ELR (cell line): ENCODE measurements at regions not wholly inside any gene's neighbourhood (a gene's known extent, or its start where the extent isn't known, plus 50 kb on each side); places are given as distances from the start of the nearest gene placed in this dataset.
"Not testable (repeated sequence)": the region's sequence is repeated elsewhere in the genome, so short reads cannot be mapped to it uniquely, and the experiment has no call there.

ENCODE experiments used
- DNase-seq: peaks from one replicate; pipeline ENCODE4 v3.0.0-alpha.2; 2015; ENCODE audit warnings: low read depth

DNA sequence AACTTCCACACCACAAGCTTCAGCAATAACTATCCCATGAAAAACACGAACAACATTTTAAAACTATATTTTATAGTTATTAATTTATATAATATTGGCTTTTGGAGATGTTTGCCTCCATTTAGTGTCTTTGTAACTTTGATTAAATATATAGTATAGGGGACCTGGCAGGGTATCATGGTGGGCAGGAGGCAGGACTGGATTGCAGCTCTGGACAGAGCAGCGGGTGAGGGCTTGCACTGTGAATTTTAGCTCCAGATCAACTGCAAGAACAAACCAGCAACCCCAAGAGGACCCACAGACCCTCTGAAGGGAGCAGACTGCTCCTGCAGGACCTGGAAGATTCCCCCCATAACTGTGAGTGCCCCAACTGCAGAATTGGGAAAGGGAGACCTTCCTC, 777.9 kb downstream of the KCNJ2 start:
- no peak for DNase-seq

DNA sequence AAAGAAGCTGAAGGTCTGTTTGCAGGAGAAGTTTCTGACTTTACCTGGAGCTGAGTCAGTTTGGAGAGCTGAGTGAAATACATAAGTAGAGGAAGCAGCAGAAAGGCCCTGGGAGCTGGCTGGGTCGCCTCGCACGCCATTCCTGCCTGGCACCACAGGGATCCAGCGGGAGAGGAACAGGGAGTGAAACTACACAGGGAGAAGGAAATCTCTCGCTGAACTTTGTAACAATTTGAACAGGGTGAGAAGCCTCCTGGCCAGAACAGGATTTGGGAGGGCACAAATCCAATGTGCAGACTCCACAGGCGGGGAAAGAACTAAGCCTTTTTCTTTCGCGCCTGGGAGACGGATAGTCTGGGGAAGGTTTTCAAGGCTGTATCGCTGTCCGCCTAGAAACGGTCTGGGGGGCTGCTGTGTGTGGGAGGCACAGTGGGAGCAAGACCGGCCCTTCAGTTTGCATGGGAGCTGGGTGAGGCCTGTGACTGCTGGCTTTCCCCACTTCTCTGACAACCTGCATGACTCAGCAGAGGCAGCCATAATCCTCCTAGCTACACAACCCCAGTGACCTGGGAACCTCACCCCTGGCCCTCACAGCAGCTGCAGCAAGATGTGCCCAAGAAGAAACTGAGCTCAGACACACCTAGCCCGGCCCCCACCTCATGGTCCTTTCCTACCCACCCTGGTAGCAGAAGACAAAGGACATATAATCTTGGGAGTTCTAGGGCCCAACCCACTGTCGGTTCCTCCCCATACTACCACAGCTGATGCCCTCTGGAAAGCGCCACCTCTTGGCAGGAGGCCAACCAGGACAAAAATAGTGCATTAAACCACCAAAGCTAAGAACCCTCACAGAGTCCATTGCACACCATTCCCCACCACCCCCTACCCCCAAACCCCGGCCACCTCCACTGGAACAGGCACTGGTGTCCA, 778.6 kb downstream of the KCNJ2 start:
- no peak for DNase-seq

DNA sequence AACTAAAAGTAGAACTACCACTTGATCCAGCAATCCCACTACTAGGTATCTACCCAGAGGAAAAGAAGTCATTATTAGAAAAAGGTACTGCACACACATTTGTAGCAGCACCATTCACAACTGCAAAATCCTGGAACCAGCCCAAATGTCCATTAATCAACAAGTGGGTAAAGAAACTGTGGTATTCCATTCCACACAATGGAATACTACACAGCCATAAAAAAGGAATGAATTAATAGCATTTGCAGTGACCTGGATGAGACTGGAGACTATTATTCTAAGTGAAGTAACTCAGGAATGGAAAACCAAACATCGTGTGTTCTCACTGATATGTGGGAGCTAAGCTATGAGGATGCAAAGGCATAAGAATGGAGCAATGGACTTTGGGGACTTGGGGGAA, 783.8 kb downstream of the KCNJ2 start:
- DNase-seq = not testable (repeated sequence)

DNA sequence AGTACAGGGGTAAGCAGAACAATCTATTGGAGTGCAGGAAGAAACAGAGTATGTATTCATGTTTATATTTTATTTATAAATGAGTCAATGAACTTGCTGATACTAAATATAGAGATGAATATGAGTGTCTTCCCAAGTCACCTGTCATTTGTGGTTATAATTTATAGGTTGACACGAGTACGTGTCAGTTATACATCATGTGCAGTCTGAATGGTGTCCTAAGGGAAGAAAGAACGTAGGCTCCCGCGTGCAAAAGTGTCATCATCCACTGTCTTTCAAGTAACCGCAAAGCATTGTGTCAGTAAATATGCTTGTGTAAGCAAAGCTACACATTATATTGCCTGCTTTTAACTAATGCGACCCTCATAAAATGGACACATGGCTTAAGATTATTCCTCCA, 786.1 kb downstream of the KCNJ2 start:
- DNase-seq = no peak

DNA sequence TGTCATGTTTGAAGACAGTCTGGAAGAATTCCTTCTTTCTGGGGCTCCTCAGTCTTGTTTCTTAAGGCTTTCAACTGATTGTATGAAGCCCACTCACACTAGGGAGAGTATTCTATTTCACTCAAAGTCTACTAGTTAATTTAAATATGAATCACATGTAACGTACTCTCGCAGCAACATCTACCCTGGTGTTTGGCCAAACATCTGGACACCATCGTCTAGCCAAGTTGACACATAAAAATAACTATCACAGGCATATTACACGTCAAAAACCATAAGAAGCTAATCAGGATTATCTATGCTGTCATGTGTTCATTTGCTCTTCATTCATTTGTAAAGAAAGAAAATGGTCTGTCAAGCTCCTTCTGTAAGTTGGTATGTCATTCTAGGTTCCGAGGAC, 787.4 kb downstream of the KCNJ2 start:
- no peak for DNase-seq

DNA sequence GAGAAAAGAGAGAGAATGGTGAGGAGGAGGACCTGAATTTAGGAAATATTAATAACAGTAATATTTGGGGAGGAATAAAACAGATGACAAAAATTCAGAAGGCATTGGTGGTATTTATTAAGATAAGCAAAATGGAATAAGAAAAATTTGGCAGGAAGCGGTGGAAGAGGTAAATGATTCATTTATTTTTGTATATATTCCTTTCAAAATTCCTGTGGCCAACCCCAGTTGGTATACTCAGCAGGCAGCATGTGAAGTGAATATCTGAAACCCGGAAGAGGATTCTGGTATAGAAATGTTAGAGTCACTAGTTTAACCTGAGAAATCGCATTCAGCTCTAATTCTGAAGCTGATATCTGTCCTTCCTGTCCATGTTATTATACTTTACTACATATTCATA, 792.0 kb downstream of the KCNJ2 start:
- DNase-seq = peak; percentile 72

DNA sequence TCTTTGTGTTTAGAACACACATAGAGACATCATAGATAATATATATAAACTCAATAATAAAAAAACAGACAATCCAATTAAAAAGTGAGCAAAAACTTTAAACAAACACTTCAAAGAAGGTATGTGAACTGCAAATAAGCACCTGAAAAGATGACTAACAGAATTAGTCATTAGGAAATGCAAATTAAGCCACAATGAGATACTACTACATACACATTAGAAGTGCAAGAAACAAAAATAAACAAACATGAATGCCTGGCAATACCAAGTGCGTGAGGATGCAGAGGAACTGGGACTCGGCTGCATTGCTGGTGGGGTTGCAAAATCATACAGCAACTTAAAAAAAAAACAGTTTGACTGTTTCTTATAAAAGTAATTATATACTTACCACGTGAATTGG, 799.0 kb downstream of the KCNJ2 start:
- peak; percentile 80 for DNase-seq

DNA sequence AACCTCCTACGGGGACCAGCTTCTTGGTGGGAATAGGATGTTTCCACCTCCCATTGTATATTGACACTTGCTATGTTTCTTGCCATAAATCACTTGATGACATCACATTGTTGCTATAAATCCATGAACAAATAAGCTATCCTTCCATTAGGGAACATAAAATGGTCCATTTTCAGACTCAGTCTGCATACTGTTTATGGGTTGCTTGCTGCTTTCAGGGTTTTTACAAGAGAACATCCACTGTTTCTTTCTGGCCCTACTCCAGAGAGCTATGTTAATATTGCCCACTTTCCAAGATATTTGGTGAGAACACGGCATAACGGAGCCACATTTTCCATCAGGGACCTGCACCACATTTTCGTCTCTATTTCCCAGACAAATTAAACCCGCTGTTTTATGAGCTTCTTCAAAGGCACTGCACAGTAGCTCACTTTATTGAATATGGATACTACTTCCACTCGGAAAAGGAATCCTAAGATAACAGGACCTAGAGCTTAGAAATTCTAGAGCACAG, 800.2 kb downstream of the KCNJ2 start:
- no peak for DNase-seq

DNA sequence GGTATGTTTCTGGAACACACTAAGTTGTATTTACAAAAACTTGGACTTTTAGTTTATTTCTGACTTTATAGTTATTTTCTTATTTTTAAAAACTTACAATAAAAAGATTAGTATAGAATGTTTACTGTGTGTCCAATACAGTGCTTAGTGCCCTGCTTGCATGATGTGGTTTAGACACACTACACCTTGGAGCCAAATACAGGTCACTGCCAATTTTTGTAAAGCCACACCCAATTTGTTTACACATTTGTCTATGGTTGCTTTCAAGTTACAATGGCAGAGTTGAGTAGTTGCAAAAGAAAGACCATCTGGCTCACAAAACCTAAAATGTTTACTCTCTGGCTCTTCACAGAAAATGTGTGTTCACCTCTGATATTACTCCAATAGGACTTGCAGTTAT, 807.1 kb downstream of the KCNJ2 start:
- DNase-seq = no peak

DNA sequence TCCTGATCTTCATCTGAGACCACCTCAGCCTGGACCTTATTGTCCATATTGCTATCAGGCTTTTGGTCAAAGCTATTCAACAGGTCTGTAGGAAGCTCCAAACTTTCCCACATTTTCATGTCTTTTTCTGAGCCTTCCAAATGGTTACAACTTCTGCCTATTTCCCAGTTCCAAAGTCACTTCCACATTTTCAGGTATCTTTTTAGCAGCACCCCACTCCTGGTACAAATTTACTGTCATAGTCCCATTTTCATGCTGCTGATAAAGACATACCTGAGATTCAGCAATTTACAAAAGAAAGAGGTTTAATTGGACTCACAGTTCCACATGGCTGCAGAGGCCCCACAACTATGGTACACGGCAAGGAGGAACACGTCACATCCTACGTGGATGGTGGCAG, 815.5 kb downstream of the KCNJ2 start:
- DNase-seq = no peak

DNA sequence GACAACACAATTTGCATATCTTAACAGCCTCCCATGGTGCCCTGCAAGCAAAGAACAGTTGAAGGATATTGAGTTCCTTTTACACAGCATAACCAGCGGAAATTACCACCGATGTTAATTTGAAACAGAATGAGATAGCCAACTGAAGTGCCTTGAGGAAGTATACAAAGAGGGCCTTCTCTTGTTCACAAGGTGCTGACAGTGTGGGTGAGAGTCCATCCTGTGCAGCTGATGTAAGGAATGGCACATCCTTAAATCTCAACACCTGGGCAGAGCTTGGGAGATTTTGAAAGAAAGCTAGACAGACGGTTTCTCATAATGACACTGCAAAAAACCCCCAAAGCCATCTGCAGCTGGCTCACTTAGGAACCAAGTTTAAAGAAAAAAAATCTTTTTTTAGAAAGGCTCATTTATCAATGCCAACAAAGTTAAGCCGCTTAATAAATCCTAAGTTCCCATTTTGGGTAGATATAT, 818.6 kb downstream of the KCNJ2 start:
- no peak for DNase-seq

DNA sequence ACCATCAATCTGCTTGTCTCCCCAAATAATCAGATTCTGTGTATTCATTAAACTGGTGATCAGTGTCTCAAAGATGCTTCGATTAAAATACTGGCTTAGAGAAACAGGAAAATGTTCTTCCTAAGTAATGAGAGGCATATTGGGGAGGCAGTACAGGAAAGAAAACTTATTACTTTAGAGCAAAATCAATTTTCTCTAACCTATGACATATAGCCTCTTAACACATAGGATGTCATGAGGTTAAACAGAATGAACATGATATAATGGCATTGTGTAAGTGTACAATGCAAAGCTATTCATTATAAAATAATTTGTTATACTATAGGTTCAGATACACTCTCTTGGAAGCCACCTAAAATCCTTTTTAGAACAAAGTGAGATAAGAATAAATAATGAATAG, 819.3 kb downstream of the KCNJ2 start:
- DNase-seq = no peak

DNA sequence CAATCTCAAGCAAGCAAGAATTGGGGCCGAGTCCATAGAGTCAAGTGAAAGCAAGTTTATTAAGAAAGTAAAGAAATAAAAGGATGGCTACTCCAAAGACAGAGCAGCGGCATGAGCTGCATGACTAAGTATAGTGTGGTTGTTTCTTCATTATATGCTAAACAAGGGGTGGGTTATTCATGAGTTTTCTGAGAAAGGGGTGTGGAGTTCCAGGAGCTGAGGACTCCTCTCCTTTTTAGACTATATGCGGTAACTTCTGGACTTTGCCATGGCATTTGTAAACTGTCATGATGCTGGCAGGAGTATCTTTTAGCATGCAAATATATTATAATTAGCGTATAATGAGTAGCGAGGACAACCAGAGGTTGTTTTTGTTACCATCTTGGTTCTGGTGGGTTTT, 819.9 kb downstream of the KCNJ2 start:
- DNase-seq = no peak

DNA sequence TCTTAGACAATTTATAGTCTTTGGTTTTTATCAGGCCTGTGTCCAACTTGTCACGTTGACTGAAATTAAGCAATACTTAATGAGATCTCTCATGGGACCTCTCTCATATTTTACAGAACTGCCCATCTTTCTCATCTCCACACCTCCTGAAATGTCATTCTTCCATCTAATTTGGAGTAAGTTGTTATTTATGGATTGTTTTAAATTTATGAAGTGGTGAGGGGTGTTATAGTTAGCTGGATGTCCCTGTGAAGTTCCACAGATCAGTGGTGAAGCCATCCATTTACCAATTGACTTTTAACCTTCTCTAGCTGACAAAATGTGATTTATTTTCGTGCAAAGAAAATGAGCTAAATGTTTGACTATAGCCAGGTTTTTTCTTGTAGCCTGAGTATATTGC, 824.9 kb downstream of the KCNJ2 start:
- DNase-seq = no peak

DNA sequence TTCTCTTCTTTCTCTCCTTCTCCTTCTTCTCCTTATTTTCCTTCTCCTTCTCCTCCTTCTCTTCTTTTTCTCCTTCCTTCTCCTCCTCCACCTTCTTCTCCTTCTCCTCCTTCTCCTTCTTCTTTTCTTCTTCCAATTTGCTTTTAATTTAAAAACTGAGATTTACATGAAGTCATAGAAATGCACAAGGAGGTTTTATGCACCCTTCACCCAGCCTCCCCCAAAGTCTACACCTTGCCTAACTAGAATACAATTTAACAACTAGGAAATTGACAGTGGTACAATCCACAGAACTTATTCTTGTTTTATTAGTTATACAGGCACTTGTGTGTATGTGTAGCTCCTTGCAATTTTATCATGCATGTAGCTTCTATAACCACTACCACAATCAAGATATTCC, 826.7 kb downstream of the KCNJ2 start:
- no peak for DNase-seq

DNA sequence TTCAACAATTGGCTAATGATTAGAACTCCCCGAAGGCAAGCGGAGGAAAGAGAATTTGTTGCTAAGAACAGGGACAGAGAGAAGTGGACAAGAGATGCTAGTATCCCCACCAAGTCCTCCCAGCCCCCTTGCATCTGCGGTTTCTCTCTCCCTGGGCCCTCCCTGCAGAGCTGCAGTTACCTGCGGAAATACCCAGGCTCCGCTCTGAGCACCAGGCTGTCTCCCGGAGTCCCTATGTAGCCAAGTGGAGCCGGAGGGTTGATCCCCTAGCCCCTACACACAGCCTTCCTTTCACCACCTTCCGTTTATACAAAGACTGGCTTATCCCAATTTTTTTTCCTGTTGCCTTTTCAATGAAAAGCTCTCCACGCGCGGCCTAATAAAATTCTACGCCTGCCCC, 834.4 kb downstream of the KCNJ2 start:
- no peak for DNase-seq

DNA sequence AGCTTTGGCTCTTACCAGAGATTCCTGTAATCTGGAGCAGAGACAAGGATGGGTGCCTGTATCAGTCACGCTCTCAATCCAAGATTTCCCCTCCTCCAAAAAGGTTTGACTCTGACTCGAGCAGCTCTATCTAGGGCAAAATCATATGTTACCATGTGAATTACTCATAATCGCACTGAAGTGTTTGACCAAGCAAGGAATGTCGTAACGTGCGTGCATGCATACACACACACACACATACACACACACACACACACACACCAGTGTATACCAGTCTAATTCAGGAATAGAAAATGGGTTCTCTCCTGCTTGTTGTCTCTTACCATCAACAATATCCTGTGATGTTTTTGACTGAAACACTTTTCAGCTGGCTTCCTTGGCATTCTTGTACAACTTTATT, 835.1 kb downstream of the KCNJ2 start:
- no peak for DNase-seq

DNA sequence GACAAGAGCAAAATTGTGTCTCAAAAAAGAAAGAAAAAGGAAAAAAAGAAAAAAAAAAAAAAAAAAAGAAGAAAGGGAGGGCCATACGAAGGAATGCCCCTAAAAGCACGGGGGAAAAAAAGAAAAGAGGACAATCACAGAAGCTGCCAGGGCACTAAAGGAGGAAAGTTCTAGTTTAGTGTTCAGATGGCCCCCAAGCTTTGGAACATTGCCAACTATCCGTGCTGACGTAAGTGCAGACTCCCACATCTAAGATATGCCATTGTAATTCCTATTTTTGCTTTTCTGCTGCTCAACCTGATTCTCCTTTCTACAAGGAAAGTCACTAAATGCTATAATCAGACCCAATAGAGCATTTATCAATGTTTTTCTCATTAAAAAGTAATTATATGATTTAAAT, 842.1 kb downstream of the KCNJ2 start:
- DNase-seq = no peak

DNA sequence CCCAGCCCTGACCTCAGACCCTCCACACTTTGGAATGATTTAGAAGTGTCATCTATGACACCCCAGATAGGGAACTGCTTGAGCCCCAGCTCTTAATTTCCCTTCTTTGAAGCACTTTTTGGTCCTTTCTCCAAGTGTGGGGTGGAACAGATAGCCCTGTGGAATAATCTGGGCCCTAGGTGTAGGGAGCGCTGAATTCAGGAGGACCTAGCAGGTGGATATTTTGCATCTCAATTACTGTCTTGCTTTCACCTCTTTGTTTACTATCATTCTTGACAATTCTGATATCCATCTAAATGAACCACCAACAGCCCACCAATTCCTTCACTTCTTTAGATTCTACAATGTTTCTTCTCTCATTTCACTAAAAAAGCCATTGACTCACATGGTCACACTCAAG, 850.4 kb downstream of the KCNJ2 start:
- no peak for DNase-seq

DNA sequence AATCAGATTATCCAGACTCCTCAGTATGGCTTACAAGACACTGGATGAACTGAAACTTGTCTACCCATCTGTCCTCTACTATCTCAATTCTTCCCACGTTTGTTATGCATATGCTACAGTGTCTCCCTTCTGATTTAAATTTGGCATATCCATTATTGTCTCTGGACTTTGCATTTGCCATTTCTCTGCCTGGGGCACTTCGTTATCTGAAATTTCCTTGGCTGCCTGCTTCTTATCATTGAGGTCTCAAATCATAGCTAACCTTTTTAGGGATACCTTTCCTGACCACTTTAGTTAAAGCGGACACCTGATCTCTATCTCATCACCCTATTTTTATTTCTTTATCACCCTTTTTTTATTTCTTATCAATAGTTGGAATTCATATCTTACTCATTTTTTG, 853.4 kb downstream of the KCNJ2 start:
- DNase-seq = no peak

DNA sequence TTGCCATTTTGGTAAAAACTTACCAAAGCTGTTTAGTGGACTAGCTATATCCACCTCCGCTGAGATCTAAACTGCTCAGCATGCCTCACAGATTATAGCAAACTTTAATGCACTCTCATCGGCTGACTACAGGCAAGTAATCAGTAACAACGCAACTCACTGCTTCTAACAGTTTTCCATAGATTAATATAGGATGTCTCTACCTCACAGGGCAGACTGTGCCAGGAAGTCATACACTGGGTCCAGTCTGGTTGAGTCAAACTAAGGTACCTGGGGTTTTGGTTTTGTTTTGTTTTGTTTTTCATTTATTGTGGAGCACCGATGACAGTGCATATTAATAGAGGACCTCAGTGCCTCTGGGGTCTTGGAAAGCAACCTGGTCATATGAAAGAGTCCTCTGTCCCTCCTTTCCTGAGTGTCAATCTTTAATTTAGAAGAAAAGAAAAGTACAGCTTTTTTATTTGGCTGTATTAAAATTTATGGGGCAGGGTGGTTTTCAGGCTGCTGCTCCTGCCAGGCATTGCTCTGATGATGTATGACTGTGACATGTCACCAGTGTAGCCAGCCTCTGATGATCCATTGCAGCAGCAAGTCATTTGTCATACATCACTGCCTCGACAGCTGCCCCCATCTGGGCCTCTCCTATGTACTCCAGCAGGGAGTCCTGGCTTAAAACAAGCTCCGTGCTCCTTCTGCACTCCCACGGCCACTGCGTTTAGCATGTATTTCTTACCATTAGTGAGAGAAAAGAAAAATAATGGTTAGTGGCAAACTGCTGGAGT, 854.1 kb downstream of the KCNJ2 start:
- peak; percentile 5 for DNase-seq

DNA sequence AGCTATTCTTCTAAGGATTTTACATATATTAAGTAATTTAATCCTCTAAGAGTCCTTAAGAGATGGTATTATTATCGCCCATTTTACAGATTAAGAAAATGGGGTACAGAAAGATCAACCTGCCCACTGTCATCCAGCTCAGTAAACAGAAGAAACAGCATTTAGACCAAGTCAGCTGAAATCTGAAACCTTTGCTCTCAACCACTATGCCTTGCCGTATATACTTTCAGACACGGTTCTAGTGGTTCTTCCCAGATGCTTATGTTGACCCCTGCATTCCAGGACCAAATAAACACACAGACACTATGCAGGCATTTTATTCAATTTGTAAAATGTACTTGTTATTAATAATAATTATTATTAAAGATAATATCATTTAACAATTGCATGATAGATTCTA, 854.8 kb downstream of the KCNJ2 start:
- no peak for DNase-seq

DNA sequence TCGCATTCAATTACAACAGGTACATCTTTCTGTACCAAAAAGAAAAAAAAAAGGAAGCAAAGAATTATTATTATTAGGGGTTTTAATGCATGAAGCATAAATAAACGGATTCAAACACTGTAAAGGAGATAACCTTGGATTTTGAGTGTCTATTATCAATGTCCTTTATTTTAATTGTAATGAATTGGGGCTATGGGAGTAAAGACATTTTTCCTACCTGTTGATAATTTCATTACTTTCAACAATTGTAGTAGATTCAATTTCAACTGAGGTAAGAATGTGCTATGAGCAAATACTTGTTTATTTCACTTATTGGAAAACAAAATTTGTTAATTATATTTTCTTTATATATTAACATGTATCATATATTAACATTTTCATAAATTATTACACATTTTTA, 855.6 kb downstream of the KCNJ2 start:
- no peak for DNase-seq
